Left ventricle myocardium inferior (tissue), 1 donor: ENCODE measurements at regions not wholly inside any gene's neighbourhood (a gene's known extent, or its start where the extent isn't known, plus 50 kb on each side); places are given as distances from the start of the nearest gene placed in this dataset.

Experiments
- DNase-seq: peaks from one replicate; pipeline ENCODE4 v3.0.0-alpha.2; 2020
- H3K27ac ChIP-seq: fragments of 200-600 bp; replicated peaks from 2 replicates; pipeline ENCODE4 v1.8.0; 2021
- H3K27me3 ChIP-seq: fragments of 200-600 bp; 2 replicates; pipeline ENCODE4 v1.8.0; 2021; ENCODE audit warnings: low read depth
- H3K36me3 ChIP-seq: fragments of 200-600 bp; 2 replicates; pipeline ENCODE4 v1.8.0; 2021
- H3K4me1 ChIP-seq: fragments of 200-600 bp; 2 replicates; pipeline ENCODE4 v1.8.0; 2021
- H3K4me3 ChIP-seq: fragments of 200-600 bp; 2 replicates; pipeline ENCODE4 v1.8.0; 2021; ENCODE audit warnings: mild to moderate bottlenecking, moderate library complexity
- H3K9me3 ChIP-seq: fragments of 200-600 bp; replicated peaks from 2 replicates; pipeline ENCODE4 v1.8.0; 2021
- intact Hi-C: fragments of 100-400 bp; cut with micrococcal nuclease; formaldehyde crosslinking; loops from one replicate; pipeline ENCODE4 v1.11.0; 2022
- TF ChIP-seq, protein P1 (sequence below): fragments of 200-600 bp; IDR thresholded peaks from 2 replicates; pipeline ENCODE4 v1.8.0; 2021; ENCODE audit warnings: antibody characterized with exemption, mild to moderate bottlenecking, borderline replicate concordance
- donor health status: DM: no; HTN: yes; CAD: no; lungs with severe emphysema.

DNA sequence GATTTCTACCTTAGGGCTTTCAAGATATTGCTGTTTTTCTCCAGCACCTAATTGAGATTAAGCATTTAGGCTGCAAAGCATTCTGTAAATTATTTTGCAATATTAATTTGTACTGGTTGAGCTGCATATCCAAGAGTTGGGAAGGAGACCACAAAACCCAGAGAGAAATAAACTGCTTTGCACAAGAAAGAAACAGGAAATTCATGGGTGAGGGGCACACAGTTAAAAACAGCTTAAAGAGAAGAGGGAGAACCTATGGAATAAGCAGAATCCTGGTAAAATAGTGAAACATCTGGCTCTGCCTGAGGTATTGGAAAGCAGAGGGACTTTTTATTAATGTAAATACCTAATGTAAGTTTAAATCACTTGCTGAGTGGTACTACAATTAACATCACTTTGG is 243.0 kb downstream of the TMEM167A start:
- intact Hi-C loops = no loop called here
- Histone ChIP-seq H3K27ac (no peak overlapping the region), H3K9me3 (peaks cover 17% of the 10 kb centered on the region), H3K27me3 (no peaks in the 10 kb centered on the region), H3K4me1 (no peaks in the 10 kb centered on the region), H3K4me3 (no peak overlapping the region), H3K36me3 (no peaks in the 10 kb centered on the region)
- no peak for DNase-seq
- TF ChIP-seq, protein P1, sequence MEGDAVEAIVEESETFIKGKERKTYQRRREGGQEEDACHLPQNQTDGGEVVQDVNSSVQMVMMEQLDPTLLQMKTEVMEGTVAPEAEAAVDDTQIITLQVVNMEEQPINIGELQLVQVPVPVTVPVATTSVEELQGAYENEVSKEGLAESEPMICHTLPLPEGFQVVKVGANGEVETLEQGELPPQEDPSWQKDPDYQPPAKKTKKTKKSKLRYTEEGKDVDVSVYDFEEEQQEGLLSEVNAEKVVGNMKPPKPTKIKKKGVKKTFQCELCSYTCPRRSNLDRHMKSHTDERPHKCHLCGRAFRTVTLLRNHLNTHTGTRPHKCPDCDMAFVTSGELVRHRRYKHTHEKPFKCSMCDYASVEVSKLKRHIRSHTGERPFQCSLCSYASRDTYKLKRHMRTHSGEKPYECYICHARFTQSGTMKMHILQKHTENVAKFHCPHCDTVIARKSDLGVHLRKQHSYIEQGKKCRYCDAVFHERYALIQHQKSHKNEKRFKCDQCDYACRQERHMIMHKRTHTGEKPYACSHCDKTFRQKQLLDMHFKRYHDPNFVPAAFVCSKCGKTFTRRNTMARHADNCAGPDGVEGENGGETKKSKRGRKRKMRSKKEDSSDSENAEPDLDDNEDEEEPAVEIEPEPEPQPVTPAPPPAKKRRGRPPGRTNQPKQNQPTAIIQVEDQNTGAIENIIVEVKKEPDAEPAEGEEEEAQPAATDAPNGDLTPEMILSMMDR = no peak

GRCh38 chr5:82833277-82833676 is 243.9 kb downstream of the TMEM167A start:
- intact Hi-C loops = no loop called here
- no peak overlapping the region for H3K27ac ChIP-seq
- no peaks in the 10 kb centered on the region for H3K27me3 ChIP-seq
- H3K36me3 ChIP-seq = no peaks in the 10 kb centered on the region
- DNase-seq = no peak
- H3K9me3 ChIP-seq = peaks cover 17% of the 10 kb centered on the region
- TF ChIP-seq, protein P1 = no peak
- H3K4me1 ChIP-seq = no peaks in the 10 kb centered on the region
- H3K4me3 ChIP-seq = no peak overlapping the region

GRCh38 chr5:82832445-82832844 is 244.7 kb downstream of the TMEM167A start:
- TF ChIP-seq, protein P1 = no peak
- H3K27ac ChIP-seq = no peak overlapping the region
- DNase-seq = no peak
- H3K4me3 ChIP-seq = no peak overlapping the region
- H3K27me3 ChIP-seq = no peaks in the 10 kb centered on the region
- H3K36me3 ChIP-seq = no peaks in the 10 kb centered on the region
- no peaks in the 10 kb centered on the region for H3K4me1 ChIP-seq
- intact Hi-C loops = no loop called here
- H3K9me3 ChIP-seq = peaks cover 17% of the 10 kb centered on the region

- H3K27ac ChIP-seq = no peak overlapping the region
- intact Hi-C loops = no loop called here
These were observed 249.0 kb downstream of the TMEM167A start for GRCh38 chr5:82828211-82828610.

DNA sequence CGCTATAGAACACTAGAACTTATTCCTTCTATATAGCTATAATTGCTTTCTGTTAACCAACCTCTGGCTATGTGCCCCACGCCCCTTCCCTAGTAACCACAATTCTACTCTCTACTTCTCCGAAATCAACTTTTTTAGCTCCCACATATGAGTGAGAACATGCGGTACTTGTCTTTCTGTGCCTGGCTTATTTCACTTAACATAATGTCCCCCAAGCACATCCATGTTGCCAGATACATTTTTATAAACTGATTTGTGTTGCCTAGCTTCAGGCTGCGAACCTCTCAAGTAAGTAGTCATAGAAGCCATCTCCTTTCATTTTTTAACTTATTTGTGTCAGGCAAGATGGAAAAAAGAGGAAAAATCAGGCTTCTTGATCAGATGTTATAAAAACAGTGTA is 249.5 kb downstream of the TMEM167A start:
- Histone ChIP-seq H3K27me3 (no peaks in the 10 kb centered on the region), H3K4me1 (no peaks in the 10 kb centered on the region), H3K9me3 (no peaks in the 10 kb centered on the region), H3K36me3 (no peaks in the 10 kb centered on the region), H3K4me3 (no peak overlapping the region), H3K27ac (no peak overlapping the region)
- intact Hi-C loops = no loop called here
- DNase-seq = no peak
- TF ChIP-seq, protein P1 = no peak

More at GRCh38 chr5:82828211-82828610, 249.0 kb downstream of the TMEM167A start:
- H3K9me3 ChIP-seq = no peaks in the 10 kb centered on the region
- H3K4me1 ChIP-seq = no peaks in the 10 kb centered on the region
- DNase-seq = no peak
- no peaks in the 10 kb centered on the region for H3K27me3 ChIP-seq
- no peaks in the 10 kb centered on the region for H3K36me3 ChIP-seq
- H3K4me3 ChIP-seq = no peak overlapping the region
- TF ChIP-seq, protein P1 = no peak

GRCh38 chr5:82822634-82822927 is 254.6 kb downstream of the TMEM167A start:
- intact Hi-C loops = no loop called here

More at GRCh38 chr5:82822634-82822927, 254.6 kb downstream of the TMEM167A start:
- DNase-seq = no peak
- TF ChIP-seq, protein P1 = no peak
- no peaks in the 10 kb centered on the region for H3K4me1 ChIP-seq
- no peaks in the 10 kb centered on the region for H3K36me3 ChIP-seq
- no peaks in the 10 kb centered on the region for H3K9me3 ChIP-seq
- H3K27me3 ChIP-seq = no peaks in the 10 kb centered on the region
- H3K27ac ChIP-seq = no peak overlapping the region
- H3K4me3 ChIP-seq = no peak overlapping the region
